DOHH2 (cell line): ENCODE measurements at regions not wholly inside any gene's neighbourhood (a gene's known extent, or its start where the extent isn't known, plus 50 kb on each side); places are given as distances from the start of the nearest gene placed in this dataset.

Experiments
- H3F3A ChIP-seq: fragments of 200-600 bp; sonication (generic), shearing (Covaris generic); 2 replicates; pipeline ENCODE4 v1.6.0; 2016; ENCODE audit warnings: antibody characterized with exemption, mild to moderate bottlenecking; ENCODE audit not compliant: control insufficient read depth, insufficient read depth
- H3K27ac ChIP-seq: fragments of 200-600 bp; sonication (generic); 2 replicates; pipeline ENCODE4 v1.5.1; 2014; ENCODE audit warnings: low read depth, mild to moderate bottlenecking, low read length, moderate library complexity
- H3K27me3 ChIP-seq: fragments of 200-600 bp; sonication (generic); 2 replicates; pipeline ENCODE4 v1.6.1; 2014; ENCODE audit warnings: mild to moderate bottlenecking, low read length, mixed read lengths; ENCODE audit not compliant: control insufficient read depth
- H3K36me3 ChIP-seq: fragments of 200-600 bp; sonication (generic); 2 replicates; pipeline ENCODE4 v1.6.1; 2014; ENCODE audit warnings: mild to moderate bottlenecking, low read length, moderate library complexity, mixed read lengths; ENCODE audit not compliant: control insufficient read depth
- H3K4me1 ChIP-seq: fragments of 200-600 bp; sonication (generic); 2 replicates; pipeline ENCODE4 v1.6.1; 2014; ENCODE audit warnings: mild to moderate bottlenecking, low read length, mixed read lengths; ENCODE audit not compliant: control insufficient read depth
- H3K4me2 ChIP-seq: fragments of 200-600 bp; sonication (generic); 2 replicates; pipeline ENCODE4 v1.6.0; 2014; ENCODE audit warnings: mild to moderate bottlenecking, low read length, moderate library complexity
- H3K4me3 ChIP-seq: fragments of 200-600 bp; sonication (generic); 2 replicates; pipeline ENCODE4 v1.5.1; 2014; ENCODE audit warnings: mild to moderate bottlenecking, low read length, mixed read lengths
- H3K79me2 ChIP-seq: fragments of 200-600 bp; sonication (generic); 2 replicates; pipeline ENCODE4 v1.6.1; 2014; ENCODE audit warnings: mild to moderate bottlenecking, low read length, mixed read lengths; ENCODE audit not compliant: control insufficient read depth
- H3K9me2 ChIP-seq: fragments of 200-600 bp; sonication (generic); replicated peaks from 2 replicates; pipeline ENCODE4 v1.6.1; 2014; ENCODE audit warnings: mild to moderate bottlenecking, low read length, mixed read lengths; ENCODE audit not compliant: control insufficient read depth
- H3K9me3 ChIP-seq: fragments of 200-600 bp; sonication (generic); 2 replicates; pipeline ENCODE4 v1.6.1; 2014; ENCODE audit warnings: antibody characterized with exemption, low read length, mixed read lengths; ENCODE audit not compliant: control insufficient read depth, insufficient read depth
- H4K20me1 ChIP-seq: fragments of 200-600 bp; sonication (generic); 2 replicates; pipeline ENCODE4 v1.6.0; 2014; ENCODE audit warnings: low read depth, mild to moderate bottlenecking, antibody characterized with exemption, low read length, moderate library complexity; ENCODE audit not compliant: control insufficient read depth, insufficient read depth
- CTCF ChIP-seq: fragments of 200-600 bp; sonication (generic); IDR thresholded peaks from one replicate; pipeline ENCODE4 v1.5.1; 2014; ENCODE audit warnings: antibody characterized with exemption, mild to moderate bottlenecking, low read depth, low read length; ENCODE audit not compliant: poor library complexity, severe bottlenecking
- EZH2phosphoT487 ChIP-seq: fragments of 200-600 bp; sonication (generic); IDR thresholded peaks from 2 replicates; pipeline ENCODE4 v1.6.1; 2017; ENCODE audit warnings: borderline replicate concordance, mild to moderate bottlenecking, antibody characterized with exemption, low read length, moderate library complexity, mixed read lengths

GRCh38 chr11:71305041-71305440 lies 52.7 kb upstream of the SHANK2 start:
- H3K4me2 ChIP-seq = no peak overlapping the region
- no peaks in the 10 kb centered on the region for H3F3A ChIP-seq
- H4K20me1 ChIP-seq = no peaks in the 10 kb centered on the region
- H3K9me2 ChIP-seq = no peaks in the 10 kb centered on the region
- H3K36me3 ChIP-seq = no peaks in the 10 kb centered on the region
- H3K79me2 ChIP-seq = no peaks in the 10 kb centered on the region
- TF ChIP-seq EZH2phosphoT487 = no peak
- no peak for TF ChIP-seq CTCF
- peaks cover 8% of the 10 kb centered on the region; the same call in 1 of the 2 replicates for H3K27me3 ChIP-seq
- H3K4me3 ChIP-seq = no peak overlapping the region
- no peak overlapping the region for H3K27ac ChIP-seq
- no peaks in the 10 kb centered on the region for H3K4me1 ChIP-seq
- no peaks in the 10 kb centered on the region for H3K9me3 ChIP-seq

GRCh38 chr11:71304491-71304890 lies 52.1 kb upstream of the SHANK2 start:
- H3K27ac ChIP-seq = no peak overlapping the region
- TF ChIP-seq EZH2phosphoT487 (no peak), CTCF (no peak)
- no peaks in the 10 kb centered on the region for H3K79me2 ChIP-seq
- no peaks in the 10 kb centered on the region for H3F3A ChIP-seq
- H3K9me3 ChIP-seq = no peaks in the 10 kb centered on the region
- H3K36me3 ChIP-seq = no peaks in the 10 kb centered on the region
- no peaks in the 10 kb centered on the region for H3K4me1 ChIP-seq
- no peak overlapping the region for H3K4me2 ChIP-seq
- H4K20me1 ChIP-seq = no peaks in the 10 kb centered on the region
- no peaks in the 10 kb centered on the region for H3K9me2 ChIP-seq
- H3K27me3 ChIP-seq = peaks cover 8% of the 10 kb centered on the region; the same call in 1 of the 2 replicates
- no peak overlapping the region for H3K4me3 ChIP-seq

- no peaks in the 10 kb centered on the region for H3K4me1 ChIP-seq
- H3K4me2 ChIP-seq = no peak overlapping the region
- no peak overlapping the region for H3K27ac ChIP-seq
- TF ChIP-seq CTCF (no peak), EZH2phosphoT487 (no peak)
- no peaks in the 10 kb centered on the region for H3F3A ChIP-seq
- H3K4me3 ChIP-seq = no peak overlapping the region
- H3K36me3 ChIP-seq = no peaks in the 10 kb centered on the region
- no peaks in the 10 kb centered on the region for H4K20me1 ChIP-seq
- H3K79me2 ChIP-seq = no peaks in the 10 kb centered on the region
- no peaks in the 10 kb centered on the region for H3K9me3 ChIP-seq
- H3K27me3 ChIP-seq = peaks cover 8% of the 10 kb centered on the region; the same call in 1 of the 2 replicates
- H3K9me2 ChIP-seq = no peaks in the 10 kb centered on the region
Observed at GRCh38 chr11:71304045-71304444, 51.7 kb upstream of the SHANK2 start.
